ENCODE measurements at regions not wholly inside any gene's neighbourhood (a gene's known extent, or its start where the extent isn't known, plus 50 kb on each side); places are given as distances from the start of the nearest gene placed in this dataset.

DNA sequence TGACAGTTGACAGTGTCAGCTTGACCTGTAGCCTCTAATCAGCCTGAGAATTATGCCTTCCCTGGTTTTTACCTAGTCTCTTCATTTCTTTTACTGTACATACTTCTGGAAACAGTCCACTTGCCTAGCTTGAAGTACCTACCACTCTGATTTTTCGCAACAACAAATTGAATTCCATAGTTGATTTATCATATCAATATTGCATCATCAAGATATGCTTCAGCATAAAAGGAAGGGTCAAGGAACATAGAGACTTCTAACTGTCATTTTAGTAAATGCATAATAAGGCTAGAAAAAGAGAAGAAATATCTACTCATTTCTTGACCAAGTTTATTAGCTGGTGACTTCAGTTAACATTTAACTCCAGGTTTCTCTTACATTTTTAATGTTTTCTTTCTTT, 174.2 kb upstream of the FAR2 start:
- H3K4me3 ChIP-seq (ENCODE audit: control insufficient read depth in 2 of 3, extremely low read depth in 1 of 3, insufficient read depth in 2 of 3, low read depth in 1 of 3, low read length in 3 of 3) = no peak overlapping the region
- dilution Hi-C loops (cut with MboI; ENCODE audit: extremely low pct_ligation_motif_present, low sequenced_read_pairs) = no loop called here
- H2AFZ ChIP-seq (ENCODE audit: control insufficient read depth, low read length) = no peak overlapping the region
- FAIRE-seq = no peak
- no peak overlapping the region for H3K4me2 ChIP-seq (ENCODE audit: control insufficient read depth, extremely low read depth, insufficient read depth, low read depth, low read length)
- H3K79me2 ChIP-seq (ENCODE audit: control insufficient read depth, insufficient read depth, low read length) = no peaks in the 10 kb centered on the region
- no peaks in the 10 kb centered on the region for H3K9me1 ChIP-seq (ENCODE audit: control insufficient read depth, extremely low read depth, insufficient read depth, low read length)
- TF ChIP-seq EZH2 (IDR thresholded peaks at IDR 0.05; ENCODE audit: low read length) = no peak
- TF ChIP-seq, protein P1, sequence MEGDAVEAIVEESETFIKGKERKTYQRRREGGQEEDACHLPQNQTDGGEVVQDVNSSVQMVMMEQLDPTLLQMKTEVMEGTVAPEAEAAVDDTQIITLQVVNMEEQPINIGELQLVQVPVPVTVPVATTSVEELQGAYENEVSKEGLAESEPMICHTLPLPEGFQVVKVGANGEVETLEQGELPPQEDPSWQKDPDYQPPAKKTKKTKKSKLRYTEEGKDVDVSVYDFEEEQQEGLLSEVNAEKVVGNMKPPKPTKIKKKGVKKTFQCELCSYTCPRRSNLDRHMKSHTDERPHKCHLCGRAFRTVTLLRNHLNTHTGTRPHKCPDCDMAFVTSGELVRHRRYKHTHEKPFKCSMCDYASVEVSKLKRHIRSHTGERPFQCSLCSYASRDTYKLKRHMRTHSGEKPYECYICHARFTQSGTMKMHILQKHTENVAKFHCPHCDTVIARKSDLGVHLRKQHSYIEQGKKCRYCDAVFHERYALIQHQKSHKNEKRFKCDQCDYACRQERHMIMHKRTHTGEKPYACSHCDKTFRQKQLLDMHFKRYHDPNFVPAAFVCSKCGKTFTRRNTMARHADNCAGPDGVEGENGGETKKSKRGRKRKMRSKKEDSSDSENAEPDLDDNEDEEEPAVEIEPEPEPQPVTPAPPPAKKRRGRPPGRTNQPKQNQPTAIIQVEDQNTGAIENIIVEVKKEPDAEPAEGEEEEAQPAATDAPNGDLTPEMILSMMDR (optimal IDR thresholded peaks at IDR 0.05 in 1 of 3, IDR thresholded peaks at IDR 0.05 in 1 of 3, conservative IDR thresholded peaks at IDR 0.05 in 1 of 3; ENCODE audit: extremely low read depth in 1 of 3, insufficient read depth in 2 of 3, low read length in 3 of 3) = no peak
- no peaks in the 10 kb centered on the region for H4K20me1 ChIP-seq (ENCODE audit: control insufficient read depth, extremely low read depth, insufficient read depth, low read length)
- H3K4me1 ChIP-seq (ENCODE audit: control insufficient read depth, extremely low read depth, insufficient read depth, low read length) = no peaks in the 10 kb centered on the region
- H3K9me3 ChIP-seq (ENCODE audit: control insufficient read depth, low read depth, low read length) = no peaks in the 10 kb centered on the region
- no peak for DNase-seq (ENCODE audit: low read depth, low spot score)
- H3K27me3 ChIP-seq (ENCODE audit: control insufficient read depth, extremely low read depth, insufficient read depth, low read length) = no peaks in the 10 kb centered on the region
- no peak overlapping the region for H3K27ac ChIP-seq (ENCODE audit: control insufficient read depth, insufficient read depth, low read length)
- no peak overlapping the region for H3K9ac ChIP-seq (ENCODE audit: control insufficient read depth, extremely low read depth, insufficient read depth, low read length)
- no peaks in the 10 kb centered on the region for H3K36me3 ChIP-seq (ENCODE audit: control insufficient read depth in 2 of 2, extremely low read depth in 1 of 2, insufficient read depth in 2 of 2, low read length in 2 of 2)

DNA sequence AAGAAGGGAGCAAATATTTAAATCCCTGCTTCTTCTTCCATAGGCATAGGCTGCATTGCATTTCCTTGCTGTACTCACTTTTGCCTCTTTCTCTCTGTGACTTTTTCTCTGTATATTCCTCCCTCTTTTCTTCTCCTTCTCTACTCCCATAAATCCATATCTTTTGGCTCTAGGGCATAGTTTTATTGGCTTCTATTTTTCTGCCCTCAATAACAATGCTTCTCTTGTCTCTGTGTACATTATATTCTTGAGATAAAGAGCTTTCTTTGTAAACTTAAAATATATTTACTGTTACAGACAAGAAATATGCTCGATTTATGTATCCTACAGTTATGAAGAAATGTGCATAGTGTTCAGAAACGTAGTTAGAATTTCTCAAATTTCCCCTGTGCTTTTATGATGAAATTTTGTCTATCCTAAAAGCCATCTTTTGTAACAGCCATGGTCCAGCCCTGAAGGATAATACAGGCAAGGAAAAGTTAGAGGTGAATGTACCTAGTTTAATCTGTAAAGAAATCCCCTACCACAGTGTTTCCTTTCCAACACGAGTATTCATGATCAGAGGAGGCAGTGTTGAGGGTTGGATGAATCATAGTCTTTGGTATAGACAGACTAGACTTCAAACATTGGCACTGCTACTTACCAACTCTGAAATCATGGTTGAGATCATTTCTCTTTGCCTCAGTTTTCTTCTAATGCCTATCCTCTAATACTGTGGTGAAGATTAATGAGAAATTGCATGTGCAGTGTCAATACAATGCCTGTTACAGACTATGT, 173.3 kb upstream of the FAR2 start:
- Histone ChIP-seq H3K27ac (ENCODE audit: control insufficient read depth, insufficient read depth, low read length) (no peak overlapping the region), H3K9me1 (ENCODE audit: control insufficient read depth, extremely low read depth, insufficient read depth, low read length) (no peaks in the 10 kb centered on the region), H4K20me1 (ENCODE audit: control insufficient read depth, extremely low read depth, insufficient read depth, low read length) (no peaks in the 10 kb centered on the region), H3K4me3 (ENCODE audit: control insufficient read depth in 2 of 3, extremely low read depth in 1 of 3, insufficient read depth in 2 of 3, low read depth in 1 of 3, low read length in 3 of 3) (no peak overlapping the region), H3K27me3 (ENCODE audit: control insufficient read depth, extremely low read depth, insufficient read depth, low read length) (no peaks in the 10 kb centered on the region), H3K9ac (ENCODE audit: control insufficient read depth, extremely low read depth, insufficient read depth, low read length) (no peak overlapping the region), H3K4me1 (ENCODE audit: control insufficient read depth, extremely low read depth, insufficient read depth, low read length) (no peaks in the 10 kb centered on the region), H3K36me3 (ENCODE audit: control insufficient read depth in 2 of 2, extremely low read depth in 1 of 2, insufficient read depth in 2 of 2, low read length in 2 of 2) (no peaks in the 10 kb centered on the region), H3K79me2 (ENCODE audit: control insufficient read depth, insufficient read depth, low read length) (no peaks in the 10 kb centered on the region), H3K9me3 (ENCODE audit: control insufficient read depth, low read depth, low read length) (no peaks in the 10 kb centered on the region), H3K4me2 (ENCODE audit: control insufficient read depth, extremely low read depth, insufficient read depth, low read depth, low read length) (no peak overlapping the region), H2AFZ (ENCODE audit: control insufficient read depth, low read length) (no peak overlapping the region)
- dilution Hi-C loops (cut with MboI; ENCODE audit: extremely low pct_ligation_motif_present, low sequenced_read_pairs) = no loop called here
- FAIRE-seq (peak; percentile 26), DNase-seq (ENCODE audit: low read depth, low spot score) (no peak)
- TF ChIP-seq, protein P1 (optimal IDR thresholded peaks at IDR 0.05 in 1 of 3, IDR thresholded peaks at IDR 0.05 in 1 of 3, conservative IDR thresholded peaks at IDR 0.05 in 1 of 3; ENCODE audit: extremely low read depth in 1 of 3, insufficient read depth in 2 of 3, low read length in 3 of 3) = no peak
- no peak for TF ChIP-seq EZH2 (IDR thresholded peaks at IDR 0.05; ENCODE audit: low read length)

Measured in keratinocyte (primary cell).